Kidney epithelial cell (primary cell): ENCODE measurements at regions not wholly inside any gene's neighbourhood (a gene's known extent, or its start where the extent isn't known, plus 50 kb on each side); places are given as distances from the start of the nearest gene placed in this dataset.
"Not testable (repeated sequence)": the region's sequence is repeated elsewhere in the genome, so short reads cannot be mapped to it uniquely, and the experiment has no call there.

ENCODE experiments used
- DNase-seq: peaks from one replicate; pipeline ENCODE4 v3.0.0-alpha.2; 2010; ENCODE audit warnings: low read depth
- H3K27me3 ChIP-seq: 2 replicates; pipeline ENCODE4 v1.6.0; 2011; ENCODE audit warnings: low read length; ENCODE audit not compliant: control insufficient read depth, insufficient read depth
- H3K36me3 ChIP-seq: 2 replicates; pipeline ENCODE4 v1.5.1; 2011; ENCODE audit warnings: low read length; ENCODE audit not compliant: control insufficient read depth, insufficient read depth
- H3K4me3 ChIP-seq: 2 replicates; pipeline ENCODE4 v1.5.1; 2011; ENCODE audit warnings: low read depth, mild to moderate bottlenecking, control low read depth, low read length
- TF ChIP-seq, protein P1 (sequence below): IDR thresholded peaks from 2 replicates; pipeline ENCODE4 v1.5.1; 2011; ENCODE audit warnings: mild to moderate bottlenecking, moderate library complexity, low read length, control low read depth, inconsistent platforms; ENCODE audit not compliant: insufficient read depth, poor library complexity, severe bottlenecking

DNA sequence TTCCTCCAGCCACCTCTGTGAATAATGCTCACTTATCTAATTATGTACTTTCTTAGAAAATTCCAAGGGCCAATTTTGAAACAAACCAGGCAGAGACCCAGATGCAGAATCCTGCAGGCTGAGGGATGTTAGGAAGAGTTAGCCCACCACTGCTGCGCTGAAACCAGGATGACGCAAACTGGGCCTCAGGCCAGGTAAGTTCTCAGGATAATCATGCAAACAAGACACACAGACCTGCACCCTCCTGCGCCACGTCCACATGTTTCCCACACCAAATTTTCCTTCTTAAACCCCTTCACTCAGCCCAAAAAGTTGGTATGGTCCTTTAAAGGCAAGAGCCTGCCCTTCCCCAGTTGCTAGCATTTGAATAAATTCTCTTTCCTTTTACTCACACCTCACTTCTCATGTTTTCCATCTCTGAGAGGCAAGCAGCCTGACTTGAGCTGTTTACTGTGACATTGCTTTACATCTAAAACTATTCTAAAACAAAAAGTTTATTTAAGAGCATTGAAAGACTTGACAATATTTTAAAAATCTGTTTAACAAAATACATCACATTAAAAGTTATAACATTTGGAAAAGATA lies 887.1 kb downstream of the LRRIQ3 start:
- TF ChIP-seq, protein P1, sequence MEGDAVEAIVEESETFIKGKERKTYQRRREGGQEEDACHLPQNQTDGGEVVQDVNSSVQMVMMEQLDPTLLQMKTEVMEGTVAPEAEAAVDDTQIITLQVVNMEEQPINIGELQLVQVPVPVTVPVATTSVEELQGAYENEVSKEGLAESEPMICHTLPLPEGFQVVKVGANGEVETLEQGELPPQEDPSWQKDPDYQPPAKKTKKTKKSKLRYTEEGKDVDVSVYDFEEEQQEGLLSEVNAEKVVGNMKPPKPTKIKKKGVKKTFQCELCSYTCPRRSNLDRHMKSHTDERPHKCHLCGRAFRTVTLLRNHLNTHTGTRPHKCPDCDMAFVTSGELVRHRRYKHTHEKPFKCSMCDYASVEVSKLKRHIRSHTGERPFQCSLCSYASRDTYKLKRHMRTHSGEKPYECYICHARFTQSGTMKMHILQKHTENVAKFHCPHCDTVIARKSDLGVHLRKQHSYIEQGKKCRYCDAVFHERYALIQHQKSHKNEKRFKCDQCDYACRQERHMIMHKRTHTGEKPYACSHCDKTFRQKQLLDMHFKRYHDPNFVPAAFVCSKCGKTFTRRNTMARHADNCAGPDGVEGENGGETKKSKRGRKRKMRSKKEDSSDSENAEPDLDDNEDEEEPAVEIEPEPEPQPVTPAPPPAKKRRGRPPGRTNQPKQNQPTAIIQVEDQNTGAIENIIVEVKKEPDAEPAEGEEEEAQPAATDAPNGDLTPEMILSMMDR, result no peak
- no peaks in the 10 kb centered on the region for H3K27me3 ChIP-seq

DNA sequence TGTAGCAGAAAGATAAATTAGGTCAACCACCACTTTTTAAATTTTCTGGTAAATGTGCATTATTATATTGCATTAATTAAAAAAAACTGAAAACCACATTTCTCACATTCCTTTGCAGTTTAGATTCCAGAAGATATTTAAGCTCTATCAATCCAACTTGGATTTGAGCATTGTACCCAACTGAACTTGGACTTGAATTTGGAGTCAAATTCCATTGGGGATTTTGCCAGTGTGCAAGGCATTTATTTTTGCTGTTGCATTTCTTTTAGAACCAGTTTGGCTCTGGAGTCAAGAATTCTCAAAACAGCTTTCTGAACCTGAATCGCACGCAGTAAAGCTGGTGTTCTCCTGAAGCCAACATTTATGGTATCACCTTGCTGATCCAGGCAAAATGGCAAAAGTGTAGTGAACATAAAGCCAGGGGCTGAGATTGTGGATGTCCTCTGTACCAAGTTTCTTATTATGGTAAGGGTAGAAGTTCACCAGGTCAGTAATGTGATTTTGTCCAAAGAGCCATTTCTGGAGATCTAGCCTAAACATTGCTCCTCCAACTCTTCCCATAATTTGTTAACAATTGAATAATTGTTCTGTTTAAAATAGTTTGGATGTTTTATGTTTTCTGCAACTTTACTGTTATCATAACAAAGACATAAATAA lies 890.9 kb downstream of the LRRIQ3 start:
- no peaks in the 10 kb centered on the region for H3K27me3 ChIP-seq
- DNase-seq, result no peak
- H3K4me3 ChIP-seq, result no peak overlapping the region
- no peaks in the 10 kb centered on the region for H3K36me3 ChIP-seq
- TF ChIP-seq, protein P1, result no peak

More for the DNA sequence above, 887.1 kb downstream of the LRRIQ3 start:
- no peak overlapping the region for H3K4me3 ChIP-seq
- H3K36me3 ChIP-seq, result no peaks in the 10 kb centered on the region
- DNase-seq, result no peak

DNA sequence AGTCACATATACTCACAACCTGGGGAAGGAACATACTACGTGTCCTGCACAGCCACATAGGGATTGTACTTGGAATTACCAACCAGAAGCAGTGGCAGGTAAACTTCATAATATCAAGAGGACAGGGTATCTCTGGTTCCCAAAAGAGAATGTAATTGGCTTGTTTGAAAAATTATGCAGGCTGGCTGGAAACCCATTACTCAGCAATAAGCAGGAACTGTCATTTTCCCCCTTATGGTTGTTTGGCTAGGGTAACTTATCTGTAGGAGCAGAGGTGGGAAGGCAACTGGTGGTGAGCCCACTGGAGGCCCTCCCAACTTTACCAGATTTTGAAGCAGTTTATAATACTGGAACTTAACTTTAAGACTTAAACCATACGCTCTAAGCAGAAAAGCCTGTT lies 924.1 kb downstream of the LRRIQ3 start:
- Histone ChIP-seq H3K36me3 (no peaks in the 10 kb centered on the region), H3K4me3 (no peak overlapping the region), H3K27me3 (no peaks in the 10 kb centered on the region)
- DNase-seq, result no peak
- TF ChIP-seq, protein P1, result no peak

DNA sequence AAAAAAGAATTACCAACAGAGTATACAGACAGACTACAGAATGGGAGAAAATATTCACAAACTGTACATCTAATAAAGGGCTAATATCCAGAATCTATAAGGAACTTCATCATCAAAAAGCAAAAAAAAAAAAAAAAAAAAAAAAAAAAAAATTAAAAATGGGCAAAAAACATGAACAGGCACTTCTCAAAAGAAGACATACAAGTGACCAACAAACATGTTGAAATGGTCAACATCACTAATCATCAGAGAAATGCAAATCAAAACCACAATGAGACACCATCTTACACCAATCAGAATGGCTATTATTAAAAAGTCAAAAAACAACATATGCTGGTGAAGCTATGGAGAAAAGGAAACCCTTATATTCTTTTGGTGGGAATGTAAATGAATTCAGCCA lies 952.8 kb downstream of the LRRIQ3 start:
- not testable (repeated sequence) for H3K27me3 ChIP-seq, H3K36me3 ChIP-seq, H3K4me3 ChIP-seq, DNase-seq

DNA sequence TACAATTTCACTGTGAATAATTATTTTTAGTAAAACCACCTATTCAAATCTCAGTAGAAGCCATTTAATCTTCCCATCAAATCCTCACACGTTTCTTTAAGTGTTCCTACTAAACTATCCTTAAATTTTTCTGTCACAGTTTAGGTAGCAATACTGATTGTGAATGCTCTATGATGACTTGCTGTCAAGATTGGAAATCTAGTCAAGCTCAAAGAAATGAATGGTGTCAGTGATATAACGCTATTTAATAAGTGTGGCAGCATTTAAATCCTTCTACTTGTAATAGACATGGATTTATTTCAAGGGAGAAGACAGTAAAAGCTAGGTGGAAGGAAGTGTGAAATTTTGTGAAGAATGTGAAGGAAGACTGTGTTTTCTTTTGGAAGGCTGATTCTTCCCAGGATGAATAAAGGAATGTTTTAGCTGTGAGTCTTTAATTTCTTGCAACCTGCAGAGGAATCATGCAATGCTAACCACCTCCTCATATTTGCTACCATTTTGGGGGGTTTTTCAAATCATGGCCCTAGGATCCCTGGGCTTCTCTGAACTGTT lies 936.7 kb upstream of the NEGR1 start:
- Histone ChIP-seq H3K36me3 (no peaks in the 10 kb centered on the region), H3K4me3 (no peak overlapping the region), H3K27me3 (no peaks in the 10 kb centered on the region)
- no peak for DNase-seq
- TF ChIP-seq, protein P1, result no peak

DNA sequence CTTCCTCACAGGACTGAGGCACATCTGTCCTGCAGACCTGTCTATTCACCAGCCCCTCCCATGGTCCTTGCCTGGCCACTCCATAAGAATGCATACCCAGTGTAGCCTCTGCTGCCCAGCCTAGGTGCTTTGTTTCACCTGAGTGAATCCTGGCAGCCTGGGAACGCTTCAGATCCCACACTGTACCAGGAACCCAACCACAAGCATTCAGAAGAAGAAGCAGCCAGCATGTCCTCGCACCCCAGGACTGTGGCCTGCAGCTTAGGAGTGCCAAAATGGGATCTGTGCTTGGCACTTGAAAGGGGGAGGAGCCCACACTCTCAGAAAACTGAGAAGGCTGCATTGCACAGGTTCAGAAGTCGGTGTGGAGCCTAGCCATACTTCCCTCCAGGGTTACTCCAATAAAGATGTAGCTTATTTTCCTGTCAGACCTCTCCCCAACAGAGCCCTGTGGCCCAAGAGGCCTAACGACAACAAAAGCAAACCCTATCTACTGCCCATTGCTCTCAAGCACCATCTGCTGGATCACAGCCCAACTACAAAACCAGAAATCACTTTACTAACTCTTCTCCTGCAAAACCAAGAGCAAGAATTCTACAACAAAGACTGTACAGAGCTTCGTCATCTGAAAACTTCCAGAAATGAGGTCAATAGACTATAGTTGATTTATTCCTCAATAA lies 923.1 kb upstream of the NEGR1 start:
- TF ChIP-seq, protein P1, result no peak
- no peaks in the 10 kb centered on the region for H3K27me3 ChIP-seq

More for the DNA sequence above, 923.1 kb upstream of the NEGR1 start:
- H3K36me3 ChIP-seq, result no peaks in the 10 kb centered on the region
- H3K4me3 ChIP-seq, result no peak overlapping the region
- DNase-seq, result no peak
